SK-N-DZ (cell line): ENCODE measurements at regions not wholly inside any gene's neighbourhood (a gene's known extent, or its start where the extent isn't known, plus 50 kb on each side); places are given as distances from the start of the nearest gene placed in this dataset.
A peak's percentile ranks its signal among the peaks of the same experiment; 100 is the strongest.

Experiments
- DNase-seq: peaks from one replicate; pipeline ENCODE4 v3.0.0-alpha.2; 2015; ENCODE audit warnings: low spot score

- DNase-seq, result no peak
Observed at GRCh38 chr17:33889766-33890165, 365.3 kb upstream of the CCL2 start.

GRCh38 chr17:33892717-33893591 lies 362.1 kb upstream of the CCL2 start:
- DNase-seq, result no peak

GRCh38 chr17:33895491-33895890 lies 359.6 kb upstream of the CCL2 start:
- DNase-seq, result no peak

- DNase-seq, result no peak
Observed at GRCh38 chr17:33896263-33896662, 358.8 kb upstream of the CCL2 start.

- no peak for DNase-seq
Observed at GRCh38 chr17:33901085-33901484, 354.0 kb upstream of the CCL2 start.

GRCh38 chr17:33902901-33903449 lies 352.1 kb upstream of the CCL2 start:
- no peak for DNase-seq

GRCh38 chr17:33904476-33904875 lies 350.6 kb upstream of the CCL2 start:
- no peak for DNase-seq

- DNase-seq, result no peak
Observed at GRCh38 chr17:33905338-33905800, 349.7 kb upstream of the CCL2 start.

- DNase-seq, result no peak
Observed at GRCh38 chr17:33908363-33909064, 346.6 kb upstream of the CCL2 start.

- no peak for DNase-seq
Observed at GRCh38 chr17:33910200-33910857, 344.8 kb upstream of the CCL2 start.

- DNase-seq, result no peak
Observed at GRCh38 chr17:33914125-33914524, 341.0 kb upstream of the CCL2 start.

- DNase-seq, result no peak
Observed at GRCh38 chr17:33922971-33923370, 332.1 kb upstream of the CCL2 start.

- DNase-seq, result no peak
Observed at GRCh38 chr17:33924104-33924503, 331.0 kb upstream of the CCL2 start.

- DNase-seq, result no peak
Observed at GRCh38 chr17:33925649-33926048, 329.4 kb upstream of the CCL2 start.

GRCh38 chr17:33927732-33928133 lies 327.4 kb upstream of the CCL2 start:
- DNase-seq, result no peak

GRCh38 chr17:33929181-33929724 lies 325.8 kb upstream of the CCL2 start:
- no peak for DNase-seq

GRCh38 chr17:33931148-33931814 lies 323.8 kb upstream of the CCL2 start:
- DNase-seq, result peak; percentile 41

- no peak for DNase-seq
Observed at GRCh38 chr17:33932996-33933395, 322.1 kb upstream of the CCL2 start.

GRCh38 chr17:33933576-33933975 lies 321.5 kb upstream of the CCL2 start:
- DNase-seq, result no peak

- DNase-seq, result no peak
Observed at GRCh38 chr17:33934696-33935095, 320.4 kb upstream of the CCL2 start.

GRCh38 chr17:33935822-33936221 lies 319.3 kb upstream of the CCL2 start:
- no peak for DNase-seq
